Activated T-cell treated with anti-CD3 and anti-CD28 coated beads, Interleukin-2, amount 50 U/mL, for 1 hour (primary cell): ENCODE measurements at regions not wholly inside any gene's neighbourhood (a gene's known extent, or its start where the extent isn't known, plus 50 kb on each side); places are given as distances from the start of the nearest gene placed in this dataset.
A peak's percentile ranks its signal among the peaks of the same experiment; 100 is the strongest.

Experiments
- DNase-seq: peaks from one replicate; pipeline ENCODE4 v3.0.0-alpha.2; 2020

DNA sequence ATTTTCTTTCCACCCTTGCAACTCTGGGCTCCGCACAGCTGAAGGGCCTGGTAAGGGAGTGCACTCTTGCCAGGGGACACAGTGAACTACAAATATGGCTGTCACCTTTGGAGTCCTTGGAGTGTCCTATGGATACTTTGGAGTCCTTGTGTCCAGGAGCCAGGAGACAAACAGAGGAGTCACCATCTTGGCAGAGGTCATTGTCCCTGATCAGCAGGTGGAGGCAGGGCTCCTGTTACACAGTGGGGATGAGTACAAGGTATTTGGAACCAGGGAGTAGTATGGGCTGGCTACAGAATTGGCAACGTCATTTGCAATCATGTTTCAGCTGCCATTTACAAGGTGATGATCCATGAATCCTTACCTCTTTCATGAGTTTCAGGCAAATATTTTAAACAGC is 132.5 kb downstream of the FAM161A start:
- no peak for DNase-seq

DNA sequence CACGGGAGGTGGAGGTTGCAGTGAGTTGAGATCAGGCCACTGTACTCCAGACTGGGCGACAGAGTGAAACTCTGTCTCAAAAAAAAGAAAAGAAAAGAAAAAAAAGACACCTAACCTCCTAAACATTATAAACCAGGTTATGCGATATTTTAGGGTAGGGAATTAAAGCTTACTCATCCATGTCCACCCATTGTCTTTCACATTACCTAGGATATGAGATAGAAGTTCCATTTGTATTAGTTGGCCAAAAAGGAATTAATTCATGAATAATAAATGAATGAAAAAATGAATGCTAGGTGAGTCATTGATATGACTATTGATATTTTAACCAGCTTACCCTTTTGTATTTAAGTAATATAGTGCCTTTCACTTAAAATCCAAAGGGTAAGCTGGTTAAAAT is 132.9 kb downstream of the FAM161A start:
- no peak for DNase-seq

DNA sequence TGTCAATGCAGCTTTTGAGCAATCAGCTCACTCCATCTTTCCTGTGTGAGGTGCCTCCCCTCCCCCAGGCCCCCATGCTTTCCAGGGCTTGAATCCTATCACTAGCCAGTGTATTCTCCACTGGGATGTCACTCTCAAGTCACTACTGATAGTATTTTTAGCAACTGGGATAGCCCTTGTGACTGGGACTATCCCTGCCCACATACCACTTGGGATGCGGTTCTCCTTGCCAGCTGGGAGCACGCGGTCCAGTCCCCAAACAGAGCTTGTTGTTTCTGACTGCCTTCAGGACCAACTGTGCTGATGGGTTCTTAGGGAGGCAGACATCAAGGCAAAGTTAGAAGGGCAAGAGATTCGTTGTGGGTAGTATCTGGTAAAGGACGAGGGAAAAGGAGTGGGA is 134.9 kb downstream of the FAM161A start:
- DNase-seq: no peak

DNA sequence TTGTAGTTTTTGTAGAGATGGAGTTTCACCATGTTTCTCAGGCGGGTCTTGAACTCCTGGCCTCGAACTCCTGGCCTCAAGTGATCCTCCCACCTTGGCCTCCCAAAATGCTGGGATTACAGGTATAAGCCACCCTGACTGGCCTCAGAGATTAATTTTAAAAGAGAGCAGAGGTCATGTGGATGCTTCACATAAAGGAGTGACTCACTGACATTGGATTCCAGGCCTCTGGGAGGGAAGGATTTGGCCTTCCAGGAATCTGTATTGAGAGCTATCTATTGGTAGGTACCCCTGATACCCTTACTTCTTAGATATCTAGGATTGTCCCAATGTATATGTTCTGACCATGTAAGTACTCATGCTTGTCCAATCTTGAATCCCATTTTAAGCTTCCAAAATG is 138.4 kb downstream of the FAM161A start:
- no peak for DNase-seq

- DNase-seq: no peak
Observed at GRCh38 chr2:61714210-61714609, 139.7 kb downstream of the FAM161A start.

GRCh38 chr2:61713457-61713856 is 140.4 kb downstream of the FAM161A start:
- DNase-seq: no peak

DNA sequence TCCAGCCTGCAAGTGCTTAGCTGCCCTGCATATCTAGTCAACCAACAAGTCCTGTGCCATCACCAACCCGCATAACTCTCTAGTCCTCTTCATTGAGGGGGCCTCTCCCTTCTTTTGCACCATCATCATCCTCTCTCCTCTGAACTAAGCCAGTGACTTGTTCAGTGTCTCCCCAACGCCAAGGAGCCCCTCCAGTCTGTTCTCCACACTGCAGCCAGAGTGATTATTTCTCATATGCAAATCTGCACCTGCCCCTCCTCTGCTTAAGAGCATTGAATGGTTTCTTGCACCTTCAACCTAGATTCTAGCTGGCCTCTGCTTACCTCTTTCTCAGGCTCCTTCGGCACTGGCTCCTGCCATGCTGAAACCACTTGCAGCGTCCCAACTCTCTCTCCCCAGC is 141.8 kb downstream of the FAM161A start:
- DNase-seq: no peak

DNA sequence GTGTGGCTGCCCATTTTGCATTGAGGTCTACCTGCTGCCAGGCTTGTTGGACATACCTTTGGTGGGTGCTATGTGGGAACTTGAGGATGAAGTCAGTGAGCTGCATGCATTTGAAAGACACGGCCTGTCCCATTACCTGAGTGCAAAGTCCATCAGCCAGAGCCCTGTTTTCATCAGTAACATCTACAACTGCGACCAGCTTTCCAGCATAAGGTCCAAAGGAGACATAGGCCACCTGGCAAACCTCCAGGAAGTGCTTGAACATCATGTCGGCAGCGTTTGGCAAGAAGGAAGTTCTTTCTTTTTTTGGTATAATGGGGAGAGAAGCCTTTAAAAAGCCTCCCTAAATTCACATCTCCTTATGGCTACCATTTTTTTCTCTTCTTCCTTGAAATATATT is 143.1 kb downstream of the FAM161A start:
- no peak for DNase-seq

- no peak for DNase-seq
Observed at GRCh38 chr2:61707984-61708852, 145.6 kb downstream of the FAM161A start.

GRCh38 chr2:61705625-61706024 is 148.2 kb downstream of the FAM161A start:
- DNase-seq: no peak

DNA sequence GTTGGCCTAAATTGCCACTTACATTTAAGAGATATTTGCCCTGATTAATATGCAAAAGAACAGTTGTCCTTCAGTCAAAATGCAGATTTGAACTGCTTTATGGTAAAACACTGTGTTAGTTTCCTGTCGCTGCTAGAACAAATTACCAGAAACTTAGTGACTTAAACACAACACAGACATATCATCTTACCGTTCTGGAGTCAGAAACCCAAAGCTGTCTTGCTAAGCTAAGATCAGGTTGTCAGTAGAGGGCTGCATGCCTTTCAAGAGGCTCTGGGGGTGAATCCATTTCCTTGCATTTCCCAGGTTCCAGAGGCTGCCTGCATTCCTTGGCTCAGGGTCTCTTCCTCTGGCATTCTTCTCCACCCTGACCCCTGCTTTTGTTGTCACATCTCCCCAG is 149.5 kb downstream of the FAM161A start:
- DNase-seq: no peak

- DNase-seq: no peak
Observed at GRCh38 chr2:61702088-61702467, 151.8 kb downstream of the FAM161A start.

DNA sequence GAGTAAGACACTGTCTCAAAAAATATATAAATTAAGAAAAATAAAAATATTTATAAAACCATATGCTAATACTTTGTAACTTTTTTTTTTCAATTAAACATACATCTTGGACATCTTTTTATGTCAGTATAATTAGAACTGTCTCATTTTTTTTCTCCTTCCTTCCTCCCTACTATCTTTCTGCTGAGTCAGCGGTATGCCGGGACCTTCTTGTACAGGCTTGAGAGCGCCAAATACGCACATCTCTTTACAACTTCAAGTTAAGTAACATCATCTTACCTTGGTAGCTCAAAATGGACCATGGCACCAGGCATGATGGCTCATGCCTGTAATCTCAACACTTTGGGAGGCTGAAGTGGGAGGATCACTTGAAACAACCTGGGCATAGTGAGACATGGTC is 153.4 kb downstream of the FAM161A start:
- DNase-seq: no peak

- DNase-seq: peak; percentile 84
Observed at GRCh38 chr2:61694312-61695274, 156.4 kb upstream of the XPO1 start.

- DNase-seq: no peak
Observed at GRCh38 chr2:61693744-61694143, 155.6 kb upstream of the XPO1 start.

DNA sequence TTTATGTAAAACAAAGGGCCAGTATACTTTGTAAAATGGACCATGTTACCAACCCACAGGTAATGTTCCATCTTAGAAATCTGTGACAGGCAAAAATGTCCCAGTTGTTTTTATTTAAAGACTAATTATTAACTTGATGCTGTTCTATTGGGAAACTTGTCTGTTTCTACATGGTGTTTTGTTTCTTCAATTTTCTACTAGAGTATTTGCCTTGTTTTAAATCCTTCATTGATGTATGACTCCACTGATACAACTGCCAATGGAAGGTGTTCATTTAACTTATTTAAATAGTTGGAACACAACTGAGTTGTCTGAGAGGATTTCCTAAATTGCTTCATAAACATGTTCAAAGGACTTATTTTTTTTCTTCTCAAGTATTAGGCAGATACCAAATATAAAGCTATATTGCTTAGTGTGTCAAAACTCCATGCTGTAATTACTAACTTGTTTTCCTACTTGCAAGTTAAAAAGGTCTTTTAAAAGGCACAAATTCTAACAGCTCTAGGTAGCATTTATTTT is 152.0 kb upstream of the XPO1 start:
- no peak for DNase-seq

GRCh38 chr2:61689568-61689967 is 151.4 kb upstream of the XPO1 start:
- DNase-seq: no peak

DNA sequence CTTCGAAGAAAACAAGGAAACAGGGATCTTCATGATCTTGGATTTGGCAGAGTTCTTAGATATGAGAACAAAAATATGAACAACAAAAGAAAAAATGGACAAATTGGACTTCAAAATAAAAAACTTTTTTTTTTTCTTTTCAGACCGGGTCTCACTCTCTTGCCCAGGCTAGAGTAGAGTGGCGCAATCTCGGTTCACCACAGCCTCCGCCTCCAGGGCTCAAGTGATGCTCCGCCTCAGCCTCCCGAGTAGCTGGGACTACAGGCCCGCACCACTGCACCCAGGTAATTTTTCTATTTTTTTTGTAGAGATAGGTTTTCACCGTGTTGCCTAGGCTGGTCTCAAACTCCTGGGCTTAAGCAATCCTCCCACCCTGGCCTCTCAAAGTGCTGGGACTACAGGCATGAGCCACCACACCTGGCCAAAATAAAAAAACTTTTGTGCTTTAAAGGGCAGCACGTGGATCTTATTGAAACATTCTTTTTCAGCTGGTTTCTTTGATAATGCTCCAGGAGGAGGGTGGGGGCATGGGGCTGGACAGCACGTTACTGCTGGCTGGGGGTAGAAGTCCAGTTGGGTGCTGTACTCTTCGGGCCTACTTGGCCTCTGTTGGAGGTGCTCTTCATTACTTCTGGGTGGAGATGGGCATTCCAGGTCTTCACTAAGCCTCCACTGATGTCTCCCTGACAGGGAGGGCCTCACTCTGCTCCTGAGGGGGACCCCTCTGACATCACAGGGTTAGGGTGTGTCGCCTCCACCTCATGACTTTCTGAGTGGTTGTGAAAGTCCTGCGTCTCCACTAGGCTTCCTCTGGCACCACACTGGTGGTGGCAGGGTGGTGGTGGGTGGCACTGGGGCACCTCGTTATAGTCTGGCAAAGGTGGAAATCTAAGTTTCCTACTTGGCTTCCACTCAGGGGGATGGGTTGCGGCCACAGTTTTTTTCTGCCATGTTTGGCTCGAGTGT is 150.5 kb upstream of the XPO1 start:
- DNase-seq: no peak

DNA sequence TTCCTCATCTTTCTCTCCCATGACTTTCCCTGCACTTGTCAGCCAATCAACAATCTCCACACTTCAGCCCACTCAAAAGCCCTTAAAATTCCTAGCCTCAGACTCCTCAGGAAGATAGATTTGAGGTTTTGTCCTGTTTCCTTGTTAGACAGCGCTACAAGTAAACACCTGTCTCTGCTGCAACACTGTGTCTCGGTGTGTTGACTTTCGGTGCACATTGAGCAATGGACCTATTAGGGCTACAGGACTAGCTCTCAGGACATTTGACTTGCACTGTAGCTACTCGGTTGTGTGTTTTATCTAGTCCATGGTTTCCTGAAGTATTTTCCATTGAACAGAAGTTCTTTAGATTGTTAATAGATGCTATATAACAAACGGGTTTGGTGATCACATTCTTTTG is 140.9 kb upstream of the XPO1 start:
- DNase-seq: no peak

DNA sequence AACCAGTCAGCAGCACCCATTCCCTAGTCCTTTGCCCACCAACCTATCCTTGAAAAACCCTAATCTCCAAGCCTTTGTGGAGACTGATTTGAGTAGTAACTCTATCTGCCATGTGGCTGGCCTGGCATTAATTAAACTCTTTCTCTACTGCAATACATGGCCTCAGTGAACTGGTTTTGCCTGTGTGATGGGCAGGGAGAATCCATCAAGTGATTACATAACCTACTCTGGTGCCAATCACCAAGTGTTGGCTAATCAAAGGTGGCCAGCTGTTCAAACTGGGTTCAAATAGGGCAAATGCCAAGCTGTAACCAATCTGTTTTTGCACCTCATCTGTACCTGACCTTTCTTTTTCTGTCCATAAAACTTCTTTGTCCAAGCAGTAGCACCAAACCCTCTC is 139.8 kb upstream of the XPO1 start:
- DNase-seq: no peak

DNA sequence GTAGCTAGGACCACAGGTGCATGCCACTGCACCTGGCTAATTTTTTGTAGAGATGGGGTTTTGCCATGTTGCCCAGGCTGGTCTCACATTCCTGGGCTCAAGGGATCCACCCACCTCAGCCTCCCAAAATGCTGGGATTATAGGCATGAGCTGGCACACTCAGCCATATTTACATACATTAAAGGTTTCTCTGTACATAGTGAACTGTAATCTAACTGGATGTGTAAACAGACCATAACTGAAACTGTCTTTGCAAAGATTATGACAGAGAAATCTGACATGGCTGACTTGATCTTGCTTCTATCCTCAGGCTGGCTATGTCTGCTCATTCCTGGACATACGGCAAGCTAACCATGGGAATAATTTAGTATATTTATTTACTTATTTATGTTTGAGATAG is 139.2 kb upstream of the XPO1 start:
- no peak for DNase-seq

DNA sequence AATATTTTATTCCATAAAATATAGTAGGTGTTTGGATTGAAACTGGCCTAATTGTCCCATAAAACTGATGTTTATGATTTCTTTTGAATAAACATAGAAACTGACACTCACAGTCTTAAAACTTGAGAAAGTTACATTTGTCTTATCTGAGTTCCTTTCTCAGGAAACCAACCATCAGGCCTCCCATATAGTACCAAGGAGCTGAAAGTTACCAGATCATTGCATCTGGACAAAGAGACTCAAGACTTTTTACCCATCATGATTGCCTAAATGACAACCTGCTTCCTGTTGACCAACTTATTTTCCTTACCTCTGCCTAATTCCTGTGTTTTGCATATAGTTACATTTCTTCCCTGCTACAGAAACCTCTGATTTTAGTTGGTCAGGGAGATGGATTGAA is 137.0 kb upstream of the XPO1 start:
- DNase-seq: no peak
